Left hindlimb (tissue), 1 donor: ENCODE measurements at regions not wholly inside any gene's neighbourhood (a gene's known extent, or its start where the extent isn't known, plus 50 kb on each side); places are given as distances from the start of the nearest gene placed in this dataset.
"Not testable (repeated sequence)": the region's sequence is repeated elsewhere in the genome, so short reads cannot be mapped to it uniquely, and the experiment has no call there.

Experiments
- DNase-seq: peaks from one replicate; pipeline ENCODE4 v3.0.0-alpha.2; 2018

GRCh38 chr16:65598621-65599020 lies 476.8 kb upstream of the CDH11 start:
- no peak for DNase-seq

DNA sequence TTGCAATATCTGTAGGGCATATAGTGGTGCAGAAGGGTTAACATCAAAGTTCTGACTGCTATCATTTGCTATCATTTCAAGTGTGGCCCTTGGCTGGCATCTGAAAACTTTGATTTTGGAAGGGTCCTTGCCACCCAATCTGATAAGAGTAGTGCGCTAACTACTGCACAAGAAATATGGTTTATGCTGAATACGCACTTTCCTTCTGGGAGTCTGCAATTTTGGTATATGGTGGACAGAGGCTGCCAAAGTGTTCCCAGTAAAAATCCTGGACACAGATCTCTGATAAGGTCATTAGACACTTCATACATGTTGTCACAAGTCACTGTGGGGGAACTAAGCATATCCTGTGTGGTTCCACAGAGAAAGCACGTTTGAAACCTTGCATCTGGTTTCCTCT lies 461.6 kb upstream of the CDH11 start:
- no peak for DNase-seq

DNA sequence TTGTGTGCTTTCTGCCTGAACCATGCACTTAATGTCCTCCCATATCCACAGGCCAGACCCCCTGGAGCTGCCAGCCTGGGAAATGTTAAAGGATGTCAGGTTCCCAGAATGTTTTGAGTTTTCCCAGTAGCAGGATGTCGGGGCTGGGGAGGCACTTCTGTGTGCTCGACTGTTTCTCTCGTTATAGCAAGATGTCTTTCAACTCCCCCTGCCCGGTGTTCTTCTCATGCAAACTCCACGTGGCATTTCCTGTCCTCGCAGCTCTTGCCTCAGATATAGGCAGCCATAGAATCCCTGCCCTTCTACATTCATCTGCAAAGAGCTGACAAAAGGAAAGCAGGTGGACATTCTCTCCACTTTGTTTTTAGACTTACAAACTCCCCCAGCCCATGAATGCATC lies 457.2 kb upstream of the CDH11 start:
- no peak for DNase-seq

GRCh38 chr16:65576631-65577030 lies 454.8 kb upstream of the CDH11 start:
- no peak for DNase-seq

- no peak for DNase-seq
Observed at GRCh38 chr16:65576139-65576538, 454.3 kb upstream of the CDH11 start.

GRCh38 chr16:65574326-65574966 lies 452.6 kb upstream of the CDH11 start:
- DNase-seq: no peak

DNA sequence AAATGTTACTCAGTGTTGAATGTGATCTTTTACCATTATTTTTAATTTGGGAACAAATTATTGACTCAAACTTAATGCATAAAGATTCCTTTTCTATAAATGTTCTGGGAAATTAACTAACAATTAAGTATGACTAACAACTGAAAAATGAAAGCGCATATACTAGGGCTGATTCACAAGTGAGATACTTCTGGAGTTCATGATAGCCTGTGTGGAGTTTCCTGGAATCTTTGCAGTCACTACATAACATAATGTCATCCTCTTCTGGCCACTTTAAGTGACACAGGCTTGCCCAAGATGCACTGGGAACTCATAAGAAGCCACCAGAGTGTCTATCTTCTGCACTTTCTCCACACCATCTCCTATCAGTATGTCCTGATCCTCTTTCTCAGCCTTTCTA lies 450.3 kb upstream of the CDH11 start:
- no peak for DNase-seq

DNA sequence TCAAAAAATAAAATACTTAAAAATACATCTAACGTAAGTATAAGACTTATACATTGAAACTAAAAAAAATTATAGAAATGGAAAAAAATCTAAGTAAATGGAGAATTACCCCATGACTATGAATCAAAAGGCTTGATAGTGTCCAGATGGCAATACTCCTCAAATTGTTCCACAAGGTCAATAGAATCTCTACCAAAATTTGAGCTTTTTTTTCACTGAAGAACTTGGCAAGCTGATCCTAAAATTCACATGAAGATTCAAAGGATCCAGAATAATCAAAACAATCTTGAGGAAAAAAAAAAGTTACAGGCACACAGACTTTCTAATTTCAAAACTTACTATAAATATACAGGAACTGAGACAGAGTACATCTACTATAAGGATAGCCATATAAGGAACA lies 448.4 kb upstream of the CDH11 start:
- no peak for DNase-seq

GRCh38 chr16:65559846-65560245 lies 438.0 kb upstream of the CDH11 start:
- DNase-seq: no peak

DNA sequence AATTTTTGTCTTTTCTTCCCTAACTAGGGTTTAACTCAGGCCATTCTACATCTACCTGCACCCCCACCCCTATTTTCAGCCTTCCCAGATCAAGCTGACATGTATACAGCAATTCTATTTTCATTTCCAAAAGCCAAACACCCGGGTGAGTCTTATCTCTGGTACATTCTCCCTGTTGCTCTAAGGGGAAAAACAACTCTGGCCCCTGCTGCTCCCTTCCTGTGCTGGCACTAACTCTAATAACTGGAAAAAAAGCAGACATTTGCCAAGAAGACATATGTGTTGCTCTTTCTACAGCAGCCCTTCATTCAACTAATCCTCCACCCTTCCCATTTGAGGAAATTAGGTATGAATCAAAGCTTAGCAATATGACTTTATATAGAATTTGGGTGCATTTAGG lies 427.8 kb upstream of the CDH11 start:
- DNase-seq: not testable (repeated sequence)

DNA sequence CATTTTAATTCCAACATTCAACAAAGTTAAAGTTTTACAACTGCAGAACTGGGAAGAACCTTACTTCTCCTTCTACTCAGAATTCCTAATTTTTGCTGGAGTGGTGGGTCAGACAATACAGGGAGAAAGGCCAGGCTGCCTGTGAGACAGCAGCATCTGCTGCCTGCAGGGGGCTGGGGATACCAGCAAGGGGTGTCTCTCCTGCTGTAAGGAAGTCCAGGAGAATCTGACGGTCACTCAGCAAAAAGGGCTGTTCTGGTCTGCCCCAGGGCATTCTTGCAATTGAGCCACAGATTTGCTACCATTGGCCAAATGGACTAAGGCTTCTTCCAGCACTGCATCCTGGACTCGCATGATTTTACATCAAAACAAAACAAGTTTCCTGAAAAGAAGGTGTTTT lies 426.6 kb upstream of the CDH11 start:
- DNase-seq: no peak

- DNase-seq: peak; percentile 74
Observed at GRCh38 chr16:65547772-65548446, 426.0 kb upstream of the CDH11 start.

- peak; percentile 64 for DNase-seq
Observed at GRCh38 chr16:65546353-65546791, 424.5 kb upstream of the CDH11 start.

DNA sequence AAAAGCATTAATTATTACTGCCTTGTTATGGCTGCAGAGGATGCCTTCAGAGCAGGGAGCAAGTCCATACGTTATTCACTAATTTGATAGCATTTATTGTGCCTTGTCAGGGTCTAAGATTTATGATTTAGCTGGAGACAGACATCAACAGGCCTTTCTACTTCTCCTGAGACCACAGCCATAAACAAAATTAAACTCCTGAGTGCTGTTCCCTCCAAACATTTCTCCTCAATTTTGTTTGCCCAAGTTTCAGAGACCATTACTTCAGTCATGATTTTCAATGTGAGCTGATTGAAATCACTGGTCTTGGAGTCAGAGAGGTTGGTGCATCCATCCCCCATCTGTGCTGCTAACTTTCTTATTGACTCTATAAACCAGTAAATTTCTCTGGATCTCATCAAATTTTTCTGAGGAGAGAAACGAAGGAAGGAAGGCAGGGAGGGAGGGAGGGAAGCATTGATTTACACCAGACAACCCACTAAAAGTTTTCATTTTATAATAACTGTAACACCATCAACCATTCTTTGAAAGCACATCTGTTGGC lies 423.6 kb upstream of the CDH11 start:
- no peak for DNase-seq

GRCh38 chr16:65543781-65544740 lies 422.2 kb upstream of the CDH11 start:
- no peak for DNase-seq

GRCh38 chr16:65541646-65542045 lies 419.8 kb upstream of the CDH11 start:
- DNase-seq: no peak

- peak; percentile 45 for DNase-seq
Observed at GRCh38 chr16:65540901-65541300, 419.0 kb upstream of the CDH11 start.

DNA sequence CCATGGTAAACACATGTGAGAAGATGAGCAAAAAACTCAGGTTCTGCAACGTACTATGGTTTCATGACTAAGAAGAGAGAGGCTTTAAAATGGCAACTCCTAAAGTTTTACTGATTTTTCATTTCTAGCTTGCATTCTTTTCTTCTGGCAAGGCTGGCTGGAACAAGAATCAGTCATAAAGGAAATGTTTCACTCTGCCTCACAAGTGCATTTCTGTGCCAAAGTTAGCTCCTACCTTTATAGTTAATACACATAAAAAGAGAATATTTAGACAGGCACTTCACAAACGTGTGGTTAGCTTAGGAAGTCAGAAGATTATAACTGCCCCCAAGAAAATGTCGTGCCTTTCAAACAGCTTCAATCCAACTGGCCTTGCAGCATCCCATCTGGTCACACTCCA lies 417.1 kb upstream of the CDH11 start:
- DNase-seq: no peak

DNA sequence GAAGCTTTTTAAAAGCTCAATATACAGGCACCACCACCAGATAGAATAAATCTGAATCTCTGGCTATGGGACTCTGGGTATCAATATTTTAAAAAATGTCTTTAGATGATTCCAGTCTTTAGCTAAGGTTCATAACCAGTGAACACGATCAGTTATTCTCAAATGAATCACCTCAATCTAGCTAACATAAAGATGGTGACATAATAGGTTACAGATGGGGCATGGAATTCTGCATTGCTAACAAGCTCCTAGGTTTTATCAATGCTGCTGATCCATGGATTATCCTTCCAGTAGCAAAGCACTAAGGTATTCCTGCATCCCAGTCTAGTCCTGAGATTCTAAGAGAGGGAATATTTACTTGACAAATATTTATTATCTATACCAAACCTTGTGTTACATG lies 415.5 kb upstream of the CDH11 start:
- no peak for DNase-seq

- DNase-seq: no peak
Observed at GRCh38 chr16:65534121-65534528, 412.3 kb upstream of the CDH11 start.

DNA sequence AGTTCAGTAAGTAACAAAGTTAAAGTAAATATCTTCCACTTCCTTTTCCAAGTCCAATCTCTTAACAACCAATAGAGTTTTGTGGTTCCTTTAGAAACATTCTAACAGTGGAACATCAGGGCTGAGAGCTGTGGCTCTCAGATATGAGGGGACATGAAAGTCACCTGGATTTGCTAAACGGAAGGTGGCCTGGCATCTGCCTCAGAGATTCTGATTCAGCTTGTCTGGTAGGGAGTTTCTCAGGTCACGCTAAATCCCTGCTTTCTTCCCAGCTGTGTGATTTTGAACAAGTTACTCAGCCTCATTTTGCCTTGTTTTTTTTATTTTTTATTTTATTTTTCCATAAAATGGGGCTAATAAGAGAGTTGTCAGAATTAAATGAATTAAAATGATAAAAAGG lies 411.0 kb upstream of the CDH11 start:
- no peak for DNase-seq

- DNase-seq: no peak
Observed at GRCh38 chr16:65532258-65532657, 410.4 kb upstream of the CDH11 start.

GRCh38 chr16:65531475-65531874 lies 409.6 kb upstream of the CDH11 start:
- DNase-seq: no peak
